Skeletal muscle satellite cell (primary cell): ENCODE measurements at regions not wholly inside any gene's neighbourhood (a gene's known extent, or its start where the extent isn't known, plus 50 kb on each side); places are given as distances from the start of the nearest gene placed in this dataset.

ENCODE experiments used
- H3K27me3 ChIP-seq: 2 replicates; pipeline ENCODE4 v1.7.0; 2013; ENCODE audit warnings: low read length; ENCODE audit not compliant: control insufficient read depth, insufficient read depth
- H3K36me3 ChIP-seq: 2 replicates; pipeline ENCODE4 v1.7.0; 2013; ENCODE audit warnings: mild to moderate bottlenecking, control low read depth, low read length; ENCODE audit not compliant: insufficient read depth
- H3K4me1 ChIP-seq: 2 replicates; pipeline ENCODE4 v1.7.0; 2013; ENCODE audit warnings: low read length; ENCODE audit not compliant: control insufficient read depth, insufficient read depth
- H3K4me2 ChIP-seq: 2 replicates; pipeline ENCODE4 v1.7.0; 2013; ENCODE audit warnings: mild to moderate bottlenecking, low read length
- H3K4me3 ChIP-seq: 2 replicates; pipeline ENCODE4 v1.7.0; 2013; ENCODE audit warnings: low read length
- H3K9ac ChIP-seq: 2 replicates; pipeline ENCODE4 v1.7.0; 2013; ENCODE audit warnings: mild to moderate bottlenecking, low read depth, low read length, moderate library complexity
- H3K9me3 ChIP-seq: replicated peaks from 2 replicates; pipeline ENCODE4 v1.7.0; 2013; ENCODE audit warnings: mild to moderate bottlenecking, control low read depth, low read length

DNA sequence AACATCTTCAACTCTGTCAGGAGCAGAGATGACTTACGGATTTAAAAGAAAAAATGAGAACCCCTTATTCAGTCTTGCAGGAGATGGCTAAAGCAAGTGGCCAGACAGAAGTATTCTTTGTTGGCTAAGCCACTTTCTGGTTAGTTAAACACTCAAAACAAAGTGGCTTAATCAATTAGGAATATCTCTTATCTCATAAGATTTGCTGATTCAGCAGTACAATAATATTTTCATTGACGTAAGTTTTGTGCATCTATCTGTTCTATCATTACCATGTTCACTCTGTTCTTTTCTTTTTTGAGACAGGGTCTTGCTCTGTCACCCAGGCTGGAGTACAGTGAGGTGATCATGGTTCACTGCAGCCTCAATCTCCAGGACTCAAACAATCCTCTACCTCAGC lies 342.0 kb downstream of the EN1 start:
- H3K4me1 ChIP-seq, result no peaks in the 10 kb centered on the region
- H3K27me3 ChIP-seq, result peaks cover 16% of the 10 kb centered on the region

DNA sequence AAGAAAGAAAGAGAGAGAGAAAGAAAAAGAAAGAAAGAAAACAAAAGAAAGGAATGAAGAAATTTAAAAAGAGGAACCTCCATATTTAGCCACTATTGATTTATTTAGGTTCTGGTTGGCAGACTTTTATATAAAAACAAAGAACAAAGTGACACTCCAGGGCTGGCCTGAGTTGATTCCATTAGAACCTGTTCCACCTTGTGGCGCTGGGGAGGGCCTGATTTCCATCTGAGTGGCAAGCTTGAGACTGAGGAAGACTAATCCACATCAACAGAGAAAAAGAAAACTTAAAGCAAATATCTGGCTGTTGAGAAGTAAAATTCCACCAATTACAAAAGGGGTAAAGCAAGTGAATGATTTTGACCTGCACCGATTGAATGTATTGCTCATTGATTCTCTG lies 345.3 kb downstream of the EN1 start:
- H3K4me1 ChIP-seq, result no peaks in the 10 kb centered on the region

More for the DNA sequence above, 342.0 kb downstream of the EN1 start:
- no peak overlapping the region for H3K4me2 ChIP-seq
- H3K4me3 ChIP-seq, result no peak overlapping the region
- H3K9me3 ChIP-seq, result no peaks in the 10 kb centered on the region
- H3K9ac ChIP-seq, result no peak overlapping the region
- no peaks in the 10 kb centered on the region for H3K36me3 ChIP-seq

DNA sequence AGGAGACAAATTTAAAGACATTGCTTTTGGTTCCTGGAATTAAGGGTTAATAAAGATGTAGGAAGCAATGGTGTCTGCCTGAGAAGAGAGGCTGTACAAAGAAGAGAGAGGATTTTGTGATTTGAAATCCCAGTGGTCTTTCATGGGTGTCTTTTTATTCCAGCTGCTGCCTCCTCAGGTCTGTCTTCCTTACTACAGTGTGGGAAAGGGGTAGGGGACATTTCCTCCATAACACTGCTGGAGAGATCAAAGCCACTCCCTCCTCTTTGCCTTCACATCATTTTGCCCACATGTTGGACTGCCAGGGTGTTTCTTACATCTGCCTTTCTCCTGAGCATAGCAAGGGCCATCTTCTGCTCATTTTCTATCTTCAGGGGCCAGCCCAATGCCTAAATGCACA lies 348.5 kb downstream of the EN1 start:
- Histone ChIP-seq H3K9ac (no peak overlapping the region), H3K4me2 (no peak overlapping the region)

More for the DNA sequence above, 345.3 kb downstream of the EN1 start:
- H3K4me3 ChIP-seq, result no peak overlapping the region
- H3K9ac ChIP-seq, result no peak overlapping the region
- H3K9me3 ChIP-seq, result no peaks in the 10 kb centered on the region
- peaks cover 17% of the 10 kb centered on the region for H3K27me3 ChIP-seq
- no peaks in the 10 kb centered on the region for H3K36me3 ChIP-seq
- no peak overlapping the region for H3K4me2 ChIP-seq

DNA sequence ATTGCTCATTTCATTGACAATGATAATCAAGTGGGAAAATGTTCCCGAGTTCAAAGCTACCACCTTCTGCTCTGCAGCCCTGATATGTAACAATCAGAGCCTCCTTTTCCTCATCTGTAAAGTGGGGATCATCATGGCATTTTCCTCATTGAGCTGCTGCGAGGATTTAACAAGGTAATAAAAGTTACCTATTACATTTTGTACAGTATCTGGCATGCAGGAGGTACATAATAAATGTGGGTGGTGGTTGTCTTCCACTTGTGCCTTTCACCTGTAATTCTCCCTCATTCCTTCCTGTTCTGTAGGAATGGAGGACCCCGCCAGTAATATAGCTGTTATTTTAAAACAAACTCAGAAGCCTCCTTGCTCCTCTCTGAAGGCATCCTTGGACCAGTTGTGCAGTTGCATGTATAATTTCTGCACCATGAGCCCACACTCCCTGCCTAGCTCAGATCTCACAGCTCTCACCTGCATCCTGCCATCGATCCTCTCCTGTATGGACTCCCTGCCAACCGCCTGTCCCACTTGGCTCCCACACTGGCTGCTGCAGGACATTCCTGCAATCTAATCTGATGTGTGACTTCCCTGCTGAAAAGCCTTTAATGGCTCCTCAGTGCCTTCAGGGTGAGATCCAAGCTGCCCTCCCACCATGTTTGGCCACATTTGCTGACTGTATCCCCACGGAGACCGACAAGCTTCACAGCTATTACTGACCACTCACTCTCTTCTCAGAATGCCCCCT lies 350.4 kb downstream of the EN1 start:
- Histone ChIP-seq H3K9ac (no peak overlapping the region), H3K4me1 (no peaks in the 10 kb centered on the region), H3K9me3 (no peaks in the 10 kb centered on the region), H3K27me3 (peaks cover 8% of the 10 kb centered on the region), H3K36me3 (no peaks in the 10 kb centered on the region), H3K4me2 (no peak overlapping the region), H3K4me3 (no peak overlapping the region)

More for the DNA sequence above, 348.5 kb downstream of the EN1 start:
- Histone ChIP-seq H3K9me3 (no peaks in the 10 kb centered on the region), H3K4me1 (no peaks in the 10 kb centered on the region), H3K36me3 (no peaks in the 10 kb centered on the region), H3K4me3 (no peak overlapping the region), H3K27me3 (peaks cover 13% of the 10 kb centered on the region)

DNA sequence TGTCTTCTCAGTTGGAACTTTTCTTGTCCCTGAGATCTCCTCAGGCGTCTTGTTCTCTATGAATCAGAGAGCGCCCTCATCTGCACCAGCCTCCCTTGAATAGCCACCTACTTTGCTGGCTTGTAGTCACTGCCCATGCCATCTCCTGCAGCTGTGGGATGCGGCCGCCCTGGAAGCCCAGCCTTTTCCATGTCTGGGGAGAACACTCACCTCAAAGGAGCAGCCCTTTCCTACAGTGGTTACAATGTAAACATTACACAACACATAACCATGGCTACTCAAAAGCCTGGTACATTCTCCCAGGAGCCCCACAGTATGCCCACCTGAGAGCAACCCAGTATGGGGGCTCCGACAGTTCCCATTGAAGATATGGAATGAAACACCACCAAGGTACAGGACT lies 351.0 kb downstream of the EN1 start:
- no peaks in the 10 kb centered on the region for H3K36me3 ChIP-seq
- H3K27me3 ChIP-seq, result peaks cover 8% of the 10 kb centered on the region
- H3K4me1 ChIP-seq, result no peaks in the 10 kb centered on the region
- H3K9me3 ChIP-seq, result peaks cover 3% of the 10 kb centered on the region
- no peak overlapping the region for H3K9ac ChIP-seq
- H3K4me2 ChIP-seq, result no peak overlapping the region
- no peak overlapping the region for H3K4me3 ChIP-seq

DNA sequence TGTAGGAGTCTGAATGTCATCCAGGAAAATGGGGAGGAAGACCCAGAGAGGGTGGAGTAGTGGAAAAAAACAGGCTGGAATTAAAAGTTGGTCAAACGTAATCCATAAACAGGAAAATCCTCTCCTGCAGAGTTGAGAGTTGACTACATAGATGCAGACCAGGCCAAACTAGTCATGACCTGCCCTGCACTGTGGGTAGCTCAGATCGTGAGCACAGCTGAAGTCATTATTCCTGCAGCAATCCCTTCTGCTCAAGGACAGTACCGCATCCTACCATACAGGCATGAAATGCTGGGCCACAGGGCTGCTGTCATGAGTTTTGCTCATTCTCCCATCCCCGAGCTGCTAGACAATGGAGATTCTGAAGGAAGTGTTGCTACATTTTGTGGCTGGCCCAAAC lies 352.2 kb downstream of the EN1 start:
- Histone ChIP-seq H3K27me3 (peaks cover 8% of the 10 kb centered on the region), H3K4me2 (no peak overlapping the region), H3K9ac (no peak overlapping the region), H3K4me1 (no peaks in the 10 kb centered on the region), H3K9me3 (peaks cover 3% of the 10 kb centered on the region), H3K4me3 (no peak overlapping the region), H3K36me3 (no peaks in the 10 kb centered on the region)

DNA sequence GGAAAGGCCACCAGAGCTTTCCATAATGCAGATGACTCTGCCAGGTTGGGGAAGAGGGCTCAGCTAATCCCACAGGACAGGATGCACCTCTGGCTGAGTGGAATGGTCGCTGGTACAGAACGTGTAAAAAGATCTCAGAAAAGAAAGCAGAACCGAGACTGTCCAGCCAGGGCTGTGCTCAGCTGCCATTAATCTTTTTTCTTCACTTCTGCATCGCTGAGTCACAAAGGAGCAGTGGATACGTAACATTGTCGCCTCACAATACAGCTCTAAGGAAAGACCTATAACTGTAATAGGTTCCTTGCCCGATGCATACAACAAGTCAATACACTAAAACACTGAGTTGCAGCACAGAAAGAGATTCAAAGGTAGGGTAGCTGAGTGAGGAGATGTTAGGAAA lies 354.2 kb downstream of the EN1 start:
- peaks cover 3% of the 10 kb centered on the region for H3K9me3 ChIP-seq
- H3K4me1 ChIP-seq, result no peaks in the 10 kb centered on the region
- H3K27me3 ChIP-seq, result peaks cover 6% of the 10 kb centered on the region
- no peak overlapping the region for H3K9ac ChIP-seq
- no peak overlapping the region for H3K4me2 ChIP-seq
- no peaks in the 10 kb centered on the region for H3K36me3 ChIP-seq
- H3K4me3 ChIP-seq, result no peak overlapping the region

DNA sequence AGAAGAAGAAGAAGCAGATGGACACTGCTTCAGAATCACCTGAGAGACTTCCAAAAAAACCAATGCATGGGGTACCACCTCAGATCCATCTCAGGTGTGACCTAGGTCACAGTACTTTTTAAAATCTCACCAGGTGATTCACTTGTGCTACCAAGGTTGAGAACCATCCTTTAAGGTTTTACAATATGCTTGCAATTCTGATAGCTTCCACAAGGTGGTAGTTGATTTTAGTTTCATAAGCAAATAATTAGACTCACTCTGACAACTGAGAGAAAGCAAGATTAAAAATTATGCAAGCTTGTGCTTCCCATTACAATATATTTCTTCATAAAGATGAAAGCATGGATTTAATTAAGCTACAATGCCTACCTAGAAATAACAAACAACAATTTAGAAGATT lies 355.1 kb downstream of the EN1 start:
- H3K9ac ChIP-seq, result no peak overlapping the region
- peaks cover 4% of the 10 kb centered on the region for H3K27me3 ChIP-seq
- no peaks in the 10 kb centered on the region for H3K36me3 ChIP-seq
- no peak overlapping the region for H3K4me2 ChIP-seq
- no peaks in the 10 kb centered on the region for H3K4me1 ChIP-seq
- H3K9me3 ChIP-seq, result peaks cover 3% of the 10 kb centered on the region
- no peak overlapping the region for H3K4me3 ChIP-seq

DNA sequence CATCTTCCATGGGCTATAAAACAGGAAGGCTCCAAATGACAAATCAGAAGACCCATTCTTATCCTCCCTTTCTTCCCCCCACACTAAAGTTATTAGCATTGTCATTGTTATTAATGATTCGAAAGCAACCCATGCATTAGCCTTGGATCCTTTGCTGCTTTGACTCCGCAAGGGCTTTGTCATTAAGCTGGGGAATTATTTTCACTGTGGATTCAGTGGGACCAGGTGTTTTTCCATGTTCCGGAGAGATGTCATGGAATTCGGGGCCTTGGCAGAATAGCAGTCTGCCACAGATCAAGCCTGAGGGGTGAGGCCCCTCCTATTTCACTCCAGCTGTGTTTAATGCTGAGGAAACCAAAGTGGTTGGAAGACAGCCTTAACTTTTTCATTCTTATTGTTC lies 357.1 kb downstream of the EN1 start:
- Histone ChIP-seq H3K27me3 (peaks cover 4% of the 10 kb centered on the region), H3K9me3 (peaks cover 3% of the 10 kb centered on the region), H3K4me1 (no peaks in the 10 kb centered on the region), H3K36me3 (no peaks in the 10 kb centered on the region), H3K4me2 (no peak overlapping the region), H3K4me3 (no peak overlapping the region), H3K9ac (no peak overlapping the region)

DNA sequence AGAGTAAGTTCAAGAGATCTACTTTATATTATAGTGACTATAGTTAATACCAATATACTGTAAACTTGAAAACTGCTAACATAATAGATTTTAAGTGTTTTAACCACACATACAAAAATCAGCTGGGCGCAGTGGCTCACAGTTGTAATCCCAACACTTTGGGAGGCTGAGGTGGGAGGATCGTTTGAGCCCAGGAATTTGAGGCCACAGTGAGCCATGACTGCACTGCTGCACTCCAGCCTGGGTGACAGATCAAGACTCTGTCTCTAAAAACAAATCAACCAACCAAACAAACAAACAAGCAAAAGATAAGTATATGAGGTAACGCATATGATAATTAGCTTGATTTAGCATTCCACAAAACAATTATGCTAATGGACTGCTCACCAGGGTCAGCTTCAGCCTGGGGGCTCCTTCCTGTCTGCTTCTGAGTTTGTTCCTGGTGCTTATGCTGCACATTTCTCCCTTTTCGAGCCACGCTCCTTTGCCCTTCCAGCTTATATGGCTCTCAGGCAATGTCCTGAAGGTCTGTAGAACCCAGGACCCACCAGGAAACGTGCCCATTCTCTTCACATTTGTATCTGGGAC lies 357.6 kb downstream of the EN1 start:
- Histone ChIP-seq H3K36me3 (no peaks in the 10 kb centered on the region), H3K4me3 (no peak overlapping the region), H3K9ac (no peak overlapping the region), H3K4me1 (no peaks in the 10 kb centered on the region), H3K9me3 (peaks cover 3% of the 10 kb centered on the region), H3K27me3 (peaks cover 4% of the 10 kb centered on the region), H3K4me2 (no peak overlapping the region)

DNA sequence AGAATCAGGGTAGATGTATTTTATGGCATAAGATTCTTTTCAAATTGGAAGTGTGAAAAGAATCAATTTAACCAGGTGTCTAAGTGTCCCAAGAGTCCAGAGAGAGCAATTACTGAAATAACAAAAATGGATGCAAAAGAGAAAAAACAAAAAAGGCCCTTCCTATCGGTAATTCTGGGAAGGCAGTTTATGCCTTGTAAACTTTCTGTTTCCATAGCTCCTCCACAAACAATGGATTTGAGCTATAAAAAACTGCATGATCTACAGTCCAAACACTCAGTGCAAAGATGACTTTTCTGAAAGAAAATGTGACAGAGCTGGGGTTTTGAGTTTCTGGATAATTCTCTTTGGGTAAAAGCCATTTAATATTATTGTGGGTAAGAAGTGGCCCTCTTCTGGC lies 366.1 kb downstream of the EN1 start:
- H3K4me1 ChIP-seq, result no peaks in the 10 kb centered on the region
- no peak overlapping the region for H3K4me2 ChIP-seq
- H3K27me3 ChIP-seq, result peaks cover 19% of the 10 kb centered on the region
- H3K9me3 ChIP-seq, result no peaks in the 10 kb centered on the region
- H3K9ac ChIP-seq, result no peak overlapping the region
- H3K4me3 ChIP-seq, result no peak overlapping the region
- no peaks in the 10 kb centered on the region for H3K36me3 ChIP-seq

DNA sequence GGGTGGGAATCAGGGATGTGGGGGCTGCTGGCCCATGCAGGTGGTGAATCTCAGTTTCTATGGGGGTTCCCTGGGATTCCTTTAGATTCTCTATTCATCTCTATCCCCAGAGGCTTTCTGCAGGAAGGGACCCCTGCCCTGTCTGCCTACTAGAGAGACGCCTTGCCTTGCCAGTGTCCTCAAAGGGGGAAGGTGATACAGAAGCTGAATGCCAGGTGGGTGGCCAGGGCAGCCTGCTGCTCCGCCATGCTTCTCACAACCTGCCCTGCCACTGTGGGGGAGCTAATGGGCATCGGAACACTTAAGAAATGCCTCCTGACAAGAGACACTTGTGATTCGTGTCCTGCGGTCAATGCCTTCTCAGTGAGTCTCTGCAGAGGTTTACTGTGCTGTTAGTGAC lies 368.4 kb downstream of the EN1 start:
- no peaks in the 10 kb centered on the region for H3K9me3 ChIP-seq
- no peaks in the 10 kb centered on the region for H3K36me3 ChIP-seq
- H3K4me2 ChIP-seq, result no peak overlapping the region
- H3K27me3 ChIP-seq, result peaks cover 24% of the 10 kb centered on the region
- no peak overlapping the region for H3K9ac ChIP-seq
- H3K4me3 ChIP-seq, result no peak overlapping the region
- no peaks in the 10 kb centered on the region for H3K4me1 ChIP-seq
